ENCODE measurements at regions not wholly inside any gene's neighbourhood (a gene's known extent, or its start where the extent isn't known, plus 50 kb on each side); places are given as distances from the start of the nearest gene placed in this dataset.

DNA sequence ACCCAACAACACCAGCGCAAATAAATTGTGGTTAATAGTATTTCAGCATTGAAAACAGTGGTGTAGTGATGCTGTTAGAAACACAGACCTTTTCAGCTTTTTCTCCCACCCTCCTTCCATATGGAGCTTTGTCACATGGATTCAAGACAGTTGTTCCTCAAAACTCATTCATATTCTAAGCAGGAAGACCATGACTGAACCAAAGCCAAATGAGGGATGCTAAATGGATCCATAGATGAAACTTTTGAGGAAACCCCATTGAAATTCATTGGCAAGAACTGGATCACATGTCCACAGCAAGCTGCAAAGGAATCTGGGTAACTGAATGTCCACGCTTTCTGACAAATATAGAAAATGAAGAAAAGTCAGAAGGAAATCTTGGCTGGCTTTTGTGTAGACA lies 615.1 kb upstream of the NETO1 start:
- Histone ChIP-seq H3K9me3 (no peaks in the 10 kb centered on the region), H3K36me3 (no peaks in the 10 kb centered on the region), H3K27me3 (no peaks in the 10 kb centered on the region), H3K4me1 (no peaks in the 10 kb centered on the region), H3K27ac (no peak overlapping the region), H3K4me3 (no peak overlapping the region)
- TF ChIP-seq, protein P1, sequence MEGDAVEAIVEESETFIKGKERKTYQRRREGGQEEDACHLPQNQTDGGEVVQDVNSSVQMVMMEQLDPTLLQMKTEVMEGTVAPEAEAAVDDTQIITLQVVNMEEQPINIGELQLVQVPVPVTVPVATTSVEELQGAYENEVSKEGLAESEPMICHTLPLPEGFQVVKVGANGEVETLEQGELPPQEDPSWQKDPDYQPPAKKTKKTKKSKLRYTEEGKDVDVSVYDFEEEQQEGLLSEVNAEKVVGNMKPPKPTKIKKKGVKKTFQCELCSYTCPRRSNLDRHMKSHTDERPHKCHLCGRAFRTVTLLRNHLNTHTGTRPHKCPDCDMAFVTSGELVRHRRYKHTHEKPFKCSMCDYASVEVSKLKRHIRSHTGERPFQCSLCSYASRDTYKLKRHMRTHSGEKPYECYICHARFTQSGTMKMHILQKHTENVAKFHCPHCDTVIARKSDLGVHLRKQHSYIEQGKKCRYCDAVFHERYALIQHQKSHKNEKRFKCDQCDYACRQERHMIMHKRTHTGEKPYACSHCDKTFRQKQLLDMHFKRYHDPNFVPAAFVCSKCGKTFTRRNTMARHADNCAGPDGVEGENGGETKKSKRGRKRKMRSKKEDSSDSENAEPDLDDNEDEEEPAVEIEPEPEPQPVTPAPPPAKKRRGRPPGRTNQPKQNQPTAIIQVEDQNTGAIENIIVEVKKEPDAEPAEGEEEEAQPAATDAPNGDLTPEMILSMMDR (IDR thresholded peaks at IDR 0.05), result no peak
- no peak for DNase-seq (ENCODE audit: low spot score in 2 of 2)
- intact Hi-C loops (cut with DNase I), result no loop called here

DNA sequence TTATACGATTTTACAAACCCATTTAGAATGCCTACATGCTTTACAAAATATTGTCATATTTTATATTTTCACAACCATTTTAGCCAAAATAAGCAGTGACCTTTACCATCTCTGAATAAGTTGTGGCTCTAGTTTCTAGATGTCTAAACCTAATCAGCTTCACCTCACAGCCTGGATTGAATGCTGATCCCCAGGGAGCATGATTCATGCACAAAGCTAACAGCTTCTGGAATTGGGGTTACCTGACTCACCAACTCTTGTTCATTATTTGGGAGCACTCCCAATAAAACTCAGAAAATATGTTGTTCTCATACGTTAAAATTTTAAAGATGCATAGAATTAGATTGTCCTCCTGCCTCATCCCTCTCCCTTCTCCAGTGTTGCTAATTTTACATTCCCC lies 611.7 kb upstream of the NETO1 start:
- TF ChIP-seq, protein P1 (IDR thresholded peaks at IDR 0.05), result no peak
- H3K4me3 ChIP-seq, result no peak overlapping the region
- no peaks in the 10 kb centered on the region for H3K9me3 ChIP-seq
- H3K27me3 ChIP-seq, result no peaks in the 10 kb centered on the region
- H3K36me3 ChIP-seq, result no peaks in the 10 kb centered on the region
- DNase-seq (ENCODE audit: low spot score in 2 of 2), result no peak
- intact Hi-C loops (cut with DNase I), result no loop called here
- no peaks in the 10 kb centered on the region for H3K4me1 ChIP-seq
- no peak overlapping the region for H3K27ac ChIP-seq

DNA sequence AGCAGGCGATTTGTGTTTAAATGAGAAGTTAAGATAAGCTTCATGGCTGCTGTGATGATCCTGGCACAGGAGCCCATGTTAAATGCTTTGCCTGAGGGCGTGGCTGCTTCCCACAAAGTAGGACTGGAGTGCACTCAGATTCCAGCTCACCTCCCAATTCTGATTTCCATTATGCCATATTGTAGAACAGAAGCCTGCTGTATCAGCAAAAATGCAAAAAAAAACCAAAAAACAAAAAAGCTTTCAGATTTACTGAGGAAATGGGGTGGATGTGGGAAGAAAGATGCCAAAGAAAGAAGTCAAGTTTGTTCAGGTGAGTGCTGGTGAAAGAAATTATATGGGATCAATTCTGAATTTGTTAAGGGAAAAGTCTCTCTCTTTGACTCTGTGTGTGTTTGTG lies 610.4 kb upstream of the NETO1 start:
- intact Hi-C loops (cut with DNase I), result no loop called here
- no peak overlapping the region for H3K4me3 ChIP-seq
- no peaks in the 10 kb centered on the region for H3K27me3 ChIP-seq
- no peaks in the 10 kb centered on the region for H3K4me1 ChIP-seq
- no peaks in the 10 kb centered on the region for H3K9me3 ChIP-seq
- H3K36me3 ChIP-seq, result no peaks in the 10 kb centered on the region
- H3K27ac ChIP-seq, result no peak overlapping the region
- TF ChIP-seq, protein P1 (IDR thresholded peaks at IDR 0.05), result no peak
- no peak for DNase-seq (ENCODE audit: low spot score in 2 of 2)

DNA sequence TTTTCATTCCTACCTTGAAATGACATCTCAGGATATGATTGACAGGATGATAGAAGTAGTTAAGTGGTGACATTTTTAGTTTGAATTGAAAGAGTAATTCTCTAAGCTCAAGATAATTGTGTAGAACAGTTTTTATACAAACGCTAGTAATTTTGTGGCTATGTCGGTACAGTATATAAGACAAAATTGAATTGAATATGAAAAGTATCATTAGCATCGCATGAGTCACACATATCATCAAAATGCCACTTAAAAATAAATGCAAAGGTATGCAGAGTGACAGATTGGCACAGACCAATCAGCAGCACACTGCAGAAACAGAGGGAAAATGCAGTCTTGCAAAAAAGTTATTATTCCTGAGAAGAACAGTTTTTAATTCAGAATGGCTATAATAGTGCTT lies 608.2 kb upstream of the NETO1 start:
- Histone ChIP-seq H3K9me3 (no peaks in the 10 kb centered on the region), H3K4me1 (no peaks in the 10 kb centered on the region), H3K27ac (no peak overlapping the region), H3K36me3 (no peaks in the 10 kb centered on the region), H3K4me3 (no peak overlapping the region), H3K27me3 (no peaks in the 10 kb centered on the region)
- intact Hi-C loops (cut with DNase I), result no loop called here
- no peak for DNase-seq (ENCODE audit: low spot score in 2 of 2)
- TF ChIP-seq, protein P1 (IDR thresholded peaks at IDR 0.05), result no peak

DNA sequence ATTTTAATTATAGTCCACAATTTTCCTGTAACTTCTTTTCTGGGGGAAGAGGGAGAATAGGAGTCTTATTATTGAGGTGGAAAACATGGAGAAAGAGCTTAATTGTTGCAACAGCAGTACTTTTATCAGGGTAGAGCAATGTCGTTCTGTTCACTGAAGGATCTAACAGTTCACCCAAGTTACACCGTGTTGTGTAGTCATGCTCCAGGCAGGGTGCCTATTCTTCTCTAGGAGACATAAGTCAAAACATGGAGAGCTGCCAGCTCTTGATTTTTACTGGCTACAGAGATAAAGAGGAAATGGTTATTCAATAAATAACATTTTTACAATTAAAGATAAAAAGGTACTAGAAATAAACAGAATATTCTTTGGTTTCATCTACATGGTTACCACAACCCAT lies 594.3 kb upstream of the NETO1 start:
- Histone ChIP-seq H3K9me3 (no peaks in the 10 kb centered on the region), H3K4me3 (no peak overlapping the region), H3K36me3 (no peaks in the 10 kb centered on the region), H3K27ac (no peak overlapping the region), H3K4me1 (no peaks in the 10 kb centered on the region), H3K27me3 (no peaks in the 10 kb centered on the region)
- intact Hi-C loops (cut with DNase I), result no loop called here
- TF ChIP-seq, protein P1 (IDR thresholded peaks at IDR 0.05), result no peak
- DNase-seq (ENCODE audit: low spot score in 2 of 2), result no peak

DNA sequence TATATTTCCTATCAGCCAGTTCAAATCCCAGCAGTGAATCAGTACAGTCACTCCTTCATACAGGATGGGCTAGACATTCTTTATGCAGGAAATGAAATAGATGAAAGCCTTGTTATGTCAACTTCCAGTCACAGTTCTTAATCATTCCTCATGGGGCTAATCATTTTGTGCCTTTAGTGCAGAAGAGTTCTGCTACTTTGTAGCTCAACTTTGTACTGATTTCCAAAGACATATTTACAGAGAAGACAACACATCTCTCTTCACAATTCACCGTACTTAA lies 593.9 kb upstream of the NETO1 start:
- TF ChIP-seq, protein P1 (IDR thresholded peaks at IDR 0.05), result no peak
- no peaks in the 10 kb centered on the region for H3K36me3 ChIP-seq

More for the DNA sequence above, 593.9 kb upstream of the NETO1 start:
- no peaks in the 10 kb centered on the region for H3K9me3 ChIP-seq
- no peaks in the 10 kb centered on the region for H3K4me1 ChIP-seq
- no peaks in the 10 kb centered on the region for H3K27me3 ChIP-seq
- H3K4me3 ChIP-seq, result no peak overlapping the region
- DNase-seq (ENCODE audit: low spot score in 2 of 2), result no peak
- intact Hi-C loops (cut with DNase I), result no loop called here
- no peak overlapping the region for H3K27ac ChIP-seq

Measured in ascending aorta (tissue), 2 donors.